HG03103 (cell line): ENCODE measurements at regions not wholly inside any gene's neighbourhood (a gene's known extent, or its start where the extent isn't known, plus 50 kb on each side); places are given as distances from the start of the nearest gene placed in this dataset.

Experiments used
- ATAC-seq: cut with Tn5 transposase; IDR thresholded peaks from one replicate; pipeline ENCODE4 v1.9.1; 2021; ENCODE audit warnings: low read depth; ENCODE audit not compliant: unreplicated experiment

DNA sequence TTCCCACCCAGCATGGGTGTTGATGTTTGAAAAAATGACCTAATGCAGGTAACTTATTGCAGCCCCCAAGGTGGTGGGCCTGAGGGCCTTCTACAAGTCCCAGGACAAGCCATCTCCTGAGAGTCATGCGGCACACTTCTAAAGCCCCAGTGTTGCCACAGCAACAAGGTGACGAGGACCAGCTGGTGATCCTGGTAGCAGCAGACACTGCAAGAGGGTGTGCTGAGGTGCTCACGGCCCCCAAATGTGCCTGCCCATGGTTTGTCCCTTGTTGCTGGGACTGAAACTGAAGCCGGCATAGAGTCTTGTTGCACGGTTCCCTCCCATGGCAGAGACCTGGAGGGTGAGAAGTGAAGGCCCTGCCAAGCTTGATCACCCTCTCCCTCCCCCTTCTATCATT, 333.2 kb upstream of the MGMT start:
- no peak for ATAC-seq

DNA sequence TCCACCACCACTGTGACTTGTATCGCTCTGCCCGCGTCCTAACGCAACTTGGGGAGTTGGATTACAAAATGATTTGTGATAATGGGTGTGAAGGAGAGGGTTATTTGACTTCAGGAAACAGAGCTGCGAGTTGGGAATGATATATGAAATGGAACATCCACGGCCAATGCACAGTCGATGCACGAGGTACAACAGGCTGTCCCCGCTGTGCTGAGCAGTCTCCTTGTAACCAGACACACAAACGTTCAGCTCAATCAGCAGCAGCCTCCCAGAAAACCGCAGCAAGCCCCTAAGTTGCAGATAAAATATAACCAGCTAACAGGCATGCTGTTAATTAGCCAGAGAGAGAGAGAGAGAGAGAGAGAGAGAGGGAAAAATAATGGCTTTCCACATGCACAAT, 332.7 kb upstream of the MGMT start:
- no peak for ATAC-seq

DNA sequence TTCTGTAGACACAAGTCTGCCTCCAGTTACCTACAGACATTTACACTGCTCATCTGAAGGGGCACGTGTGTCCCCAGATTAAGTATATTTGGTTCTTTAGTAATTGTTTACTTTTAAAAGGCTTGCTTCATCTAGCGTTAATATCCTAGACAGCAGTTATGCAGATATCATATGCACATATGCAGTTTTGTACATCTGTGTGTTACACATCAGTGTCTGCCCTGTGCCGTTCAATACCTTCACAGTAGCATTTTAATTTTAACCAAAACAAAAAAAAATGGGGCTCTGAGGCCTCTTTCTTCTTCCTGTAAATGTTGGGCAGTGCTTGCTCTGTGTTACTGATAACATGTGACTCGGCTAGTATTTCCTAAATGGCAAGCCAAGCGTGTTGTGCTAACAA, 331.4 kb upstream of the MGMT start:
- ATAC-seq, result no peak

- ATAC-seq, result no peak
These were observed 331.0 kb upstream of the MGMT start for GRCh38 chr10:129136074-129136473.

DNA sequence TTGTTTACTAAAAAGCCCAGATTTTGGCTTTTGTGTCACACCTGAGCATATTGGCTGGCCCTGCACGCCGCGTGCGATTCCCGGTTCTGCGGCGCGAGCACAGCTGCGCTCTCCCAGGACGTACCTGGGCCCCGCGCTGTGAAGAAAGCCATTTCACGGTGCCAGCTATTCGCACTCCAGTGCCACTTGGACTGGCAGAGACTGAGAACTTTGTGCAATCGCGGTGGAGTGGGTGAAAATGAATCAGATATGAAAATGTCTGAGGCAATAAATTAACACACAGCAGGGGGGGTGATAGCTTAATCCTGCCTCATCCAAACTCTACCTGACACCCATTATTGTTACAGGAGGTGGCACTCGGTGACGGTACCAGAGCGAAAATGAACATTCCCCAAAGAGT, 330.1 kb upstream of the MGMT start:
- no peak for ATAC-seq

DNA sequence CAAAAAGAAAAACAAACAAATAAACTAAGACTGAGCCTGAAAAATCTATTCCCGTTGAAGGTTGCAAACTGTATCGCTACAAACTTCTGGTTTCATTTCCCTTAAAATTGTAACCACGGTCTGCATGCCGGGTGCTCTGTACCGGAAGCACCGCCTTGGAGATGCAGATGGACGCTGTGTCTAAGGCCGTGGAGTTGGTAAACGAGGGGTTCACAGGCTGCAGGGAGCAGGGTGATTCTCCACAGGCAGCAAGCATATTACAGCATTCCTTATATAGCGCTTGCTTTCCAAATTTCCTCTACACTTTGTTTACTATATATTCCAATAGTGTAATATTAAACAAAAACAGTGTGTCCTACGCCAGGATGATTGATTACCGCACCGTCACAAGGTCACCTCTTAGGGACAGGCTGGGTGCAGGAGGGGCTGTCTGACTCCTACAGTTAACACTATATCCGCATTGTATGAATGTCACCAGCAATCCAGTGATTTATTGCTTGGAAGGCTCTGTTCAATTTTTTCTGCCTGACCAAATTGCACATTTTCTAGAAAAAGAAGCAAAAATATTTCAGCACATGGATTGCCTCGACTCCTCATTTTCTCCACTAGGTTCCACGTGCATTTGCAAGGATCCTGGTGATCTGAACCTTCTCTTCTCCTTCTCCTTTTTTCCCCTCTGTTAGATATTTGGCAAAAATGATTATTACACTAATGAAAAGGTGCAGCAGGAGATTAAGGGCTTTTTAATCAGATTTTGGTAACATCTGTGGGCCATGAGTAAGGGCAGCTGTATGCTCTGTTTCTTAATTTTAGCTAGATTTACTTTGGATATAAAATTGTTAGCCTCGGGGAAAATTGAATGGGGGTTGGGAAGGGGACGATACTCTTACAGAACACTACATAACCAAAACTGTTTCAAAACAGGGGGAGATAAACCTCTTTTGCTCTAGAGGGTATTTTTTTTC, 325.8 kb upstream of the MGMT start:
- ATAC-seq, result no peak

- no peak for ATAC-seq
These were observed 315.8 kb upstream of the MGMT start for GRCh38 chr10:129151281-129151680.

- ATAC-seq, result no peak
These were observed 310.6 kb upstream of the MGMT start for GRCh38 chr10:129156406-129156805.

- no peak for ATAC-seq
These were observed 309.9 kb upstream of the MGMT start for GRCh38 chr10:129157185-129157584.

DNA sequence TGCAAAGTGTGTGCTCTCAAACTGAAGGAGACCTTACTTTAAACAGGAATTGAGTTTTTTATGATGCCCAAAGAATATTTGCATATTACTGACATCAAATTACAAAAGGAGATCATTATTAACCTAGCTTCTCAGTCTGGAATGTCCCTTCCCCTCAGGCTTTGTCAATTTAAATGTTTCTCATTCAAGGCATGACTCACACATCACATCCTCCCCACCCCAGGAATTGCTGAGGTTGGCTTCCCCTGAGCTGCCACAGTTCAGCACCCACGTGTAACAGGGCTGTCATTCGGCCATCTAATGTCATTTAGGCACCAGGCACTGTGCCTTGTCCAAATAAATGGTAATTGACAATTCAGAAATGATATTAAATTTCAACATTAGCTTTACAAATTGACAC, 305.9 kb upstream of the MGMT start:
- ATAC-seq, result no peak

DNA sequence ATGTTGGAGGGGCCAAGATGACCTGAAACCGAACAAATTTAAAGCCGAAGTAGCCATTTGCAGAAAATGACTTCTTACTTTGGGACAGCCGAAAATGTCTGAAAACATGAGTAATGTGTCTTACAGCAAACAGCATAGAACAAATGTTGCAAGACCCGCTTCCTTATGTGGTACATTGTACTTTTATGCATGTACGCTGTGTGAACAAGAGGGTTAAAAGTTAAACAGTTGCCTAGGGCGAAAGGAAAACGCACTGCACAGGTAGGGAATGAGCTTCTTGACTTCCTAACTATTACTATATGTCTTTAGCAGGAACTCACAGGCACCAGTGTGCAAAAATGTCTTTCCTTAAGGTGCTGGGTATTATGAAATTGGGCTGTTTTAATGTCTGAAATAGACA, 303.5 kb upstream of the MGMT start:
- ATAC-seq, result no peak

DNA sequence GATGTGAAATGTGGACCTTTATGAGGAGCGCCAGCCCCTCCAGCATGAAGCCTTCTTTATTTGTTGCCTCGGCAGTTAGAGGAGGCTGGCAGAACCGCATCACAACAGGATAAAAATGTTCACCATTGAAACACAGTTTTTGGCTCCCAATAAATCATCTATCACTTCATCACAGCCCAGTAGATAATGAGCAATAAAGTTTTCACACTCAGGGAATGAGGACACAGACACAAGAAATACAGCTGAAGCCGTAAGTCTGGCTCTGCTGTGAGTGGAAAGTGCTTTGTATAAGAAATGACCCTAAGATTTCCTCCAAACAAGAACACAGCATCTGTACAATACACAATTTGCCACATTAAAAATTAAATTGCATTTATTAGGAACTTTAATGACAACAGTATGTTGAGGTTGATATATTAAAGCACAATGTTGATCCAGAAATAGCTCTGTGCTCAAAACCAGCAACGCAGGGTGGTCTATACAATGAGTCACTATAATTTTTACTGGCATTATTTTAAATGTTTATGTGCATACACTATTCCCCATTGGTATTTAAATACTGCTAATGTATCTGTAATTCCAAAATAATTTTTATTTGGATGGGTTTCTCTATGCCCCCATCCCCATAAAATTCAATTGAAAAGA, 301.8 kb upstream of the MGMT start:
- ATAC-seq, result no peak

GRCh38 chr10:129165770-129166169, 301.3 kb upstream of the MGMT start:
- ATAC-seq, result no peak

- ATAC-seq, result no peak
These were observed 298.4 kb upstream of the MGMT start for GRCh38 chr10:129168660-129169059.

GRCh38 chr10:129169115-129169514, 297.9 kb upstream of the MGMT start:
- ATAC-seq, result no peak

- no peak for ATAC-seq
These were observed 296.2 kb upstream of the MGMT start for GRCh38 chr10:129170812-129171211.

DNA sequence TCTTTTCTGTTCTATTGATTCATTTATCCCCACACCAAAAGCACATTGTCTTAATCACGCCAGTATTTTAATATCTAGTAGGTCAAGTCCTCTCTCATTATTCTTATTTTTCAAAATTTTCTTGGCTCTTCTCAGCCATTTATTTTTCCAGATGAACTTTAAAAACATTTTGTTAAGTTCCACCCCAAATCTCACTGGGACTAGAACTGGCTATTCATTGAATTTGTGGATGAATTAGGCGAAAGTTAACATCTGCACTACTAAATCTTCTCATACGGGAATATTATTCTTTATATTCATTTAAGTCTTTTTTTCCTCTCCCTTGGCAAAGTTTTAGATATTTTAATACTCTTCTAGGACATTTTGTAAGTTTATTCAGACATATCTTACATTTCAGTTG, 295.2 kb upstream of the MGMT start:
- ATAC-seq, result no peak

- no peak for ATAC-seq
These were observed 292.6 kb upstream of the MGMT start for GRCh38 chr10:129174232-129175014.

DNA sequence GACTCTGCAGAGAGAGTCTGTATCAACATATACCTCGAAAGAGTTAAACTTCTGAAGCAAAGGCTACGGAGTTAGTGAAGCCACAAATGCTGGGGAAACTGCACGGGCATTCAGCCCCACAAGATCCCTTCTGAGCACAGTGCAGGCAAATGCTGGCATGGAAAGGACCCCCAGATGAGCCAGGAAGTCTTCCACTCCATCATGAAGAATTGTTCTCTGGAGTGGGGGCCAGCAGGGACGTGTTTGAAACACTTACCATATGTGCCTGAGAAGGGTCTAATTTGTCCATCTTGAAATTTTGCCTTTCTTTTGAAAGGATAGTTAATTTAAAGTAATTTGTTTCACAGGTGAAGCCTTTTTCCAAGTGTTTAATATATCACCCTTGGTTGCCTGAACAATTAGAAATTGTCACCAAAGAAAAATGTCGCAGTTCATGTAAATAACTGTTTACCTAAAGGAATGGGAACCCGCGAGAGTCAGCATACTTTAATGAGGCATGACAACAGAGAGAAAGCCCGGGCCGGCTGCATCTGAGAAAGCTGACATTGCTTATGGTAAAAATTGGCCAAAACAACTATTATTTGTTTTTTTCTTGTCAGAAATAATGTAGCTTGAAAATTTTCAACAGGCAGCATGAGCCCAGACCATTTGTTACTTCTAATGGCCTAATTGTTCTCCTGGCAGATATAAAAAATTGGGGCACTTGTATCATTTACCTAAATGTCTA, 287.6 kb upstream of the MGMT start:
- no peak for ATAC-seq

DNA sequence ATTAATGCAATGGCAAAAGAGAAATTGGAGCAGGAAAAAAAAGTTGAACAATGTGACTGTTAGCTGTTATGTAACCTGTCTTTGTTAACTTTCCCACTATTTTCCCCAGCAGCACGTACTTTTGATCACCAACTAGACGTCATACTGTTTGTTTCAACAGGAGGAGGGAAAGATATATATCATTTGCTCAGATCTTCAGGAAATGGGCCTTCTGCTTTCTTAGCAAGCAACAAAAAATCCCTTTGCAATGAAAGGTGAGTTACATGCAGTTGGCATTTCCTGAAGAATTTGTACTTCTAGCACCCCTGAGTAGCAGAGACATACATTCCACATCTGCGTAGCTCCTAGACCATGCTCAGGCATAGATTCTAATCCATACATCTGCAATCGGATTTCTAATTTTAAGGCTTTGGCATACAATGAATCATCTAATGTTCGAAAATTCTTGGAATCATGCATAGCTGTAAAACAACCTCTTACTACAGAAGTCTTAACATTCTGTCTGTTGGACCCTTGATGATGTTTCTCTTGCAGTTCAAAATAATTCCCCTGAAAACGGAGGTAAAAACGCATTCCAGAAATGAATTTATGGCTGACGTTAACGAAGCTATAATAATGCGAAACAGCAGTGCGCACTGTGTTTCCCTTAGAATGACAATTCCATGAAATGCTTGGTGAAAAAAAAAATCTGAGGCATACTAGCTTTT, 286.9 kb upstream of the MGMT start:
- ATAC-seq, result no peak
